Kidney (tissue), 13 donors: ENCODE measurements at regions not wholly inside any gene's neighbourhood (a gene's known extent, or its start where the extent isn't known, plus 50 kb on each side); places are given as distances from the start of the nearest gene placed in this dataset.

ENCODE experiments used
- DNase-seq, 5 donors: peaks; one replicate each; pipeline ENCODE4 v3.0.0-alpha.2; 2013 to 2020
- FAIRE-seq: peaks from 2 replicates; lab custom pipeline; 2012; peaks lifted over from hg19 to GRCh38; lab: Jason Lieb, UNC
- H3K27ac ChIP-seq, 2 donors: one replicate each; pipeline ENCODE4 v1.7.0; 2013; ENCODE audit warnings: low read depth in 2 of 2, low read length in 2 of 2, inconsistent platforms in 1 of 2
- H3K27me3 ChIP-seq: one replicate; pipeline ENCODE4 v1.7.1; 2013; ENCODE audit warnings: low read length, inconsistent platforms; ENCODE audit not compliant: control insufficient read depth, insufficient read depth
- H3K36me3 ChIP-seq, 3 donors: one replicate each; pipeline versions ENCODE4 v1.7.0 to v1.7.1; 2013; ENCODE audit warnings: low read length in 3 of 3, control low read depth in 1 of 3, inconsistent platforms in 1 of 3; ENCODE audit not compliant: insufficient read depth in 3 of 3, control insufficient read depth in 2 of 3
- H3K4me1 ChIP-seq, 3 donors: one replicate each; pipeline versions ENCODE4 v1.7.0 to v1.7.1; 2013; ENCODE audit warnings: low read length in 3 of 3, inconsistent platforms in 1 of 3, low read depth in 1 of 3; ENCODE audit not compliant: control insufficient read depth in 2 of 3, insufficient read depth in 2 of 3
- H3K4me3 ChIP-seq, 3 donors: one replicate each; pipeline versions ENCODE4 v1.7.0 to v1.8.1; 2013; ENCODE audit warnings: low read length in 3 of 3, control low read depth in 1 of 3, inconsistent platforms in 1 of 3
- H3K9ac ChIP-seq, 3 donors: one replicate each; pipeline versions ENCODE4 v1.7.0 to v1.7.1; 2013; ENCODE audit warnings: low read length in 3 of 3, control low read depth in 1 of 3, inconsistent platforms in 1 of 3
- H3K9me3 ChIP-seq, 3 donors: one replicate each; pipeline versions ENCODE4 v1.7.0 to v1.7.1; 2013; ENCODE audit warnings: low read length in 3 of 3, control low read depth in 1 of 3, inconsistent platforms in 1 of 3; ENCODE audit not compliant: control insufficient read depth in 2 of 3, insufficient read depth in 1 of 3
- CTCF ChIP-seq: IDR thresholded peaks from 3 replicates; pipeline ENCODE4 v1.5.1; 2012; ENCODE audit warnings: mild to moderate bottlenecking, moderate library complexity, borderline replicate concordance; ENCODE audit not compliant: insufficient read depth; ENCODE audit errors: extremely low read depth
- intact Hi-C: fragments of 100-400 bp; cut with DNase I; formaldehyde crosslinking; loops from one replicate; pipeline ENCODE4 v1.11.1; 2022
- donor health status: control.
- donor health status: control.
- donor health status: control.
- donor health status: control.
- donor health status: control.
- donor health status: DM: yes; HTN: yes; CAD: no.
- donor health status: Normal renal cell carcinoma (clear cell type).

GRCh38 chr6:142523515-142524375 is 221.9 kb downstream of the ADGRG6 start:
- no peak overlapping the region for H3K4me3 ChIP-seq
- H3K9me3 ChIP-seq: no peaks in the 10 kb centered on the region
- no peak for TF ChIP-seq CTCF
- H3K9ac ChIP-seq: no peak overlapping the region
- intact Hi-C loops: no loop called here
- no peaks in the 10 kb centered on the region for H3K36me3 ChIP-seq
- DNase-seq: no peak
- no peaks in the 10 kb centered on the region for H3K4me1 ChIP-seq
- H3K27me3 ChIP-seq: no peaks in the 10 kb centered on the region
- H3K27ac ChIP-seq: no peak overlapping the region
- FAIRE-seq: no peak

- FAIRE-seq: no peak
- H3K4me1 ChIP-seq: no peaks in the 10 kb centered on the region
Observed at GRCh38 chr6:142530566-142530965, 228.8 kb downstream of the ADGRG6 start.

GRCh38 chr6:142531727-142532126 is 229.9 kb downstream of the ADGRG6 start:
- no peak for FAIRE-seq

More at GRCh38 chr6:142530566-142530965, 228.8 kb downstream of the ADGRG6 start:
- H3K9ac ChIP-seq: no peak overlapping the region
- intact Hi-C loops: no loop called here
- DNase-seq: no peak
- no peak overlapping the region for H3K4me3 ChIP-seq
- no peaks in the 10 kb centered on the region for H3K36me3 ChIP-seq
- TF ChIP-seq CTCF: no peak
- H3K9me3 ChIP-seq: peaks cover 0 to 16% (median 0%) of the 10 kb centered on the region in 3 donors
- H3K27me3 ChIP-seq: no peaks in the 10 kb centered on the region
- no peak overlapping the region for H3K27ac ChIP-seq

More at GRCh38 chr6:142531727-142532126, 229.9 kb downstream of the ADGRG6 start:
- H3K36me3 ChIP-seq: no peaks in the 10 kb centered on the region
- intact Hi-C loops: no loop called here
- no peak for DNase-seq
- H3K4me3 ChIP-seq: no peak overlapping the region
- no peak overlapping the region for H3K27ac ChIP-seq
- no peak for TF ChIP-seq CTCF
- no peaks in the 10 kb centered on the region for H3K27me3 ChIP-seq
- peaks cover 0 to 17% (median 2%) of the 10 kb centered on the region in 3 donors for H3K9me3 ChIP-seq
- H3K9ac ChIP-seq: no peak overlapping the region
- no peaks in the 10 kb centered on the region for H3K4me1 ChIP-seq
